ENCODE measurements at regions not wholly inside any gene's neighbourhood (a gene's known extent, or its start where the extent isn't known, plus 50 kb on each side); places are given as distances from the start of the nearest gene placed in this dataset.

DNA sequence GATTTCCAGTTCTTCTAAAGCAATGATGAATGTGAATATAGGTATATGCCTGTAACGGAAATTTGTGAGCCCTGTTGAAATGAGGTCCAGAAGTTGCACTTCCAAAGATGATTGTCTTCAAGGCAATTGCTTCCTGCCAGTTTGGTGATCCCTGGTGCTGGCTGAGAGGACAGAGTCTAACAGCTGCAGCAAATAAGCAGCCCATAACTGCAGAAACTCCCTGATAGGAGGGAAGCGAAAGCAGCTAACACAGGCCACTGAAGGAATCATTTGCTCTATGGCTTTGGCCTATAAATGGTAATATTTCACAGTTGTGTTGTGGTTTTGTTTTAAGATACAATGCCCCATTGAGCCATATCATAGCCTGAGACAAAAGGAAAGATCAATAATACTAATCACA is 451.5 kb upstream of the MIR17HG start:
- intact Hi-C loops (cut with micrococcal nuclease) = no loop called here
- H3K9me2 ChIP-seq (replicated peaks; ENCODE audit: low read length) = no peaks in the 10 kb centered on the region
- ChIA-PET CTCF (no interaction called here), POLR2A (ENCODE audit: unreplicated experiment) (no interaction called here)
- TF ChIP-seq, protein P1, sequence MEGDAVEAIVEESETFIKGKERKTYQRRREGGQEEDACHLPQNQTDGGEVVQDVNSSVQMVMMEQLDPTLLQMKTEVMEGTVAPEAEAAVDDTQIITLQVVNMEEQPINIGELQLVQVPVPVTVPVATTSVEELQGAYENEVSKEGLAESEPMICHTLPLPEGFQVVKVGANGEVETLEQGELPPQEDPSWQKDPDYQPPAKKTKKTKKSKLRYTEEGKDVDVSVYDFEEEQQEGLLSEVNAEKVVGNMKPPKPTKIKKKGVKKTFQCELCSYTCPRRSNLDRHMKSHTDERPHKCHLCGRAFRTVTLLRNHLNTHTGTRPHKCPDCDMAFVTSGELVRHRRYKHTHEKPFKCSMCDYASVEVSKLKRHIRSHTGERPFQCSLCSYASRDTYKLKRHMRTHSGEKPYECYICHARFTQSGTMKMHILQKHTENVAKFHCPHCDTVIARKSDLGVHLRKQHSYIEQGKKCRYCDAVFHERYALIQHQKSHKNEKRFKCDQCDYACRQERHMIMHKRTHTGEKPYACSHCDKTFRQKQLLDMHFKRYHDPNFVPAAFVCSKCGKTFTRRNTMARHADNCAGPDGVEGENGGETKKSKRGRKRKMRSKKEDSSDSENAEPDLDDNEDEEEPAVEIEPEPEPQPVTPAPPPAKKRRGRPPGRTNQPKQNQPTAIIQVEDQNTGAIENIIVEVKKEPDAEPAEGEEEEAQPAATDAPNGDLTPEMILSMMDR (conservative IDR thresholded peaks at IDR 0.05; ENCODE audit: low read depth, low read length) = no peak
- TF ChIP-seq EZH2phosphoT487 (IDR thresholded peaks at IDR 0.05; ENCODE audit: borderline replicate concordance, low read length) (no peak), EZH2 (IDR thresholded peaks at IDR 0.05; ENCODE audit: low read length, unreplicated experiment) (no peak)
- DNase-seq = no peak
- ATAC-seq = no peak
- no peak overlapping the region for H3K4me2 ChIP-seq (ENCODE audit: low read length)
- BruUV-seq (replicated peaks) = no TSS peak
- H3K79me2 ChIP-seq (ENCODE audit: low read length) = no peaks in the 10 kb centered on the region
- no peak overlapping the region for H3K4me3 ChIP-seq (ENCODE audit: low read length)
- H3F3A ChIP-seq (ENCODE audit: low read length, unreplicated experiment) = no peaks in the 10 kb centered on the region
- no peaks in the 10 kb centered on the region for H3K9me3 ChIP-seq (ENCODE audit: low read length)
- no peak overlapping the region for H3K27ac ChIP-seq (ENCODE audit: low read length)
- H4K20me1 ChIP-seq (ENCODE audit: low read length) = no peaks in the 10 kb centered on the region
- no peak overlapping the region for H3K9ac ChIP-seq (ENCODE audit: low read length)
- no peaks in the 10 kb centered on the region for H3K36me3 ChIP-seq (ENCODE audit: low read depth, low read length)
- no peaks in the 10 kb centered on the region for H3K4me1 ChIP-seq (ENCODE audit: insufficient read depth, low read length)
- no peak overlapping the region for H2AFZ ChIP-seq (ENCODE audit: low read length)
- H3K27me3 ChIP-seq (ENCODE audit: low read length) = no peaks in the 10 kb centered on the region

DNA sequence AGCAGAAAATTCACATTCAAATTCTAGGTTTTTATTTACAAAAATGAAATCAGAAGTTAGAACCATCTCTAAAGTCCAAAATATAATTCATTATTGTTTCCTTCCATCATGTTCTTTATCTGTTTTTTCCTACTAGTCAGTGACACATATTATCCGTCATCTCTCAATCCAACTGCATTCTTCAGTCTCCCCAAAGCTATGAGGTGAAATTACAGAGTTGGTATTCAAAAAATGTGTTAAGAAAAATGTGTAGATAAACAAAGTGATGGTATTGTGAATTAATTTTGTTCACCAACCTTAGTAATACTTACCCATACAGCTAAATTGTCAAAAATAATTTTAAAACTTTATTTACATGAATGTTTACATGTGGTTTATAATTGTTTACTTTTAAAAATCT is 448.7 kb upstream of the MIR17HG start:
- Histone ChIP-seq H3K4me1 (ENCODE audit: insufficient read depth, low read length) (no peaks in the 10 kb centered on the region), H2AFZ (ENCODE audit: low read length) (no peak overlapping the region), H4K20me1 (ENCODE audit: low read length) (no peaks in the 10 kb centered on the region), H3K79me2 (ENCODE audit: low read length) (no peaks in the 10 kb centered on the region), H3K4me3 (ENCODE audit: low read length) (no peak overlapping the region), H3F3A (ENCODE audit: low read length, unreplicated experiment) (no peaks in the 10 kb centered on the region), H3K4me2 (ENCODE audit: low read length) (no peak overlapping the region), H3K9ac (ENCODE audit: low read length) (no peak overlapping the region), H3K27ac (ENCODE audit: low read length) (no peak overlapping the region), H3K9me3 (ENCODE audit: low read length) (no peaks in the 10 kb centered on the region), H3K27me3 (ENCODE audit: low read length) (no peaks in the 10 kb centered on the region), H3K36me3 (ENCODE audit: low read depth, low read length) (no peaks in the 10 kb centered on the region), H3K9me2 (replicated peaks; ENCODE audit: low read length) (no peaks in the 10 kb centered on the region)
- DNase-seq = no peak
- ATAC-seq = no peak
- no TSS peak for BruUV-seq (replicated peaks)
- CTCF ChIA-PET = no interaction called here
- intact Hi-C loops (cut with micrococcal nuclease) = no loop called here
- POLR2A ChIA-PET (ENCODE audit: unreplicated experiment) = no interaction called here
- TF ChIP-seq, protein P1 (conservative IDR thresholded peaks at IDR 0.05; ENCODE audit: low read depth, low read length) = no peak
- TF ChIP-seq EZH2 (IDR thresholded peaks at IDR 0.05; ENCODE audit: low read length, unreplicated experiment) = no peak
- no peak for TF ChIP-seq EZH2phosphoT487 (IDR thresholded peaks at IDR 0.05; ENCODE audit: borderline replicate concordance, low read length)

DNA sequence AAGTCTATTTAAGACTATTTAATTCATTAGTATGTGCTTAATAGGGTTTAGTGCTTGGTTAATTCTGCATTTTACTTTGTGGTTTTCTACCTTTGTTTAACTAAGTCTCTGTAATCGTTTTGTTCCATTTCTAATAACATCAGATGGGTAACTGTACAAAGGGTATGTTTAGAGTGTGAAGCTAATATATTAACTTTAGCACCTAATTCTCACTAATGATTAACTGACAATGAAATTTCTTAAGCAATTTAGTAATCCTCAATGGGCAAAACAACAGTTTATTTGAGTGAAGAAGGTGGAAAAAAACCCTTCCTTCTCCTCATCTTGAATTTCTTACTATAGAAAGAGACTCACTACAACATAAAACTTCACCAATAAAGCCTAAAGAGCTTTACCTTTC is 448.1 kb upstream of the MIR17HG start:
- H3K4me2 ChIP-seq (ENCODE audit: low read length) = no peak overlapping the region
- TF ChIP-seq EZH2phosphoT487 (IDR thresholded peaks at IDR 0.05; ENCODE audit: borderline replicate concordance, low read length) (no peak), EZH2 (IDR thresholded peaks at IDR 0.05; ENCODE audit: low read length, unreplicated experiment) (no peak)
- TF ChIP-seq, protein P1 (conservative IDR thresholded peaks at IDR 0.05; ENCODE audit: low read depth, low read length) = no peak
- CTCF ChIA-PET = no interaction called here

More for the DNA sequence above, 448.1 kb upstream of the MIR17HG start:
- Histone ChIP-seq H3K4me3 (ENCODE audit: low read length) (no peak overlapping the region), H3K27me3 (ENCODE audit: low read length) (no peaks in the 10 kb centered on the region), H3F3A (ENCODE audit: low read length, unreplicated experiment) (no peaks in the 10 kb centered on the region), H3K36me3 (ENCODE audit: low read depth, low read length) (no peaks in the 10 kb centered on the region), H3K4me1 (ENCODE audit: insufficient read depth, low read length) (no peaks in the 10 kb centered on the region), H3K9me2 (replicated peaks; ENCODE audit: low read length) (no peaks in the 10 kb centered on the region), H3K79me2 (ENCODE audit: low read length) (no peaks in the 10 kb centered on the region), H3K27ac (ENCODE audit: low read length) (no peak overlapping the region), H2AFZ (ENCODE audit: low read length) (no peak overlapping the region), H3K9me3 (ENCODE audit: low read length) (no peaks in the 10 kb centered on the region), H3K9ac (ENCODE audit: low read length) (no peak overlapping the region), H4K20me1 (ENCODE audit: low read length) (no peaks in the 10 kb centered on the region)
- POLR2A ChIA-PET (ENCODE audit: unreplicated experiment) = no interaction called here
- DNase-seq (no peak), ATAC-seq (no peak)
- no TSS peak for BruUV-seq (replicated peaks)
- intact Hi-C loops (cut with micrococcal nuclease) = no loop called here
